ENCODE measurements at regions not wholly inside any gene's neighbourhood (a gene's known extent, or its start where the extent isn't known, plus 50 kb on each side); places are given as distances from the start of the nearest gene placed in this dataset.

- TF ChIP-seq, protein P1, sequence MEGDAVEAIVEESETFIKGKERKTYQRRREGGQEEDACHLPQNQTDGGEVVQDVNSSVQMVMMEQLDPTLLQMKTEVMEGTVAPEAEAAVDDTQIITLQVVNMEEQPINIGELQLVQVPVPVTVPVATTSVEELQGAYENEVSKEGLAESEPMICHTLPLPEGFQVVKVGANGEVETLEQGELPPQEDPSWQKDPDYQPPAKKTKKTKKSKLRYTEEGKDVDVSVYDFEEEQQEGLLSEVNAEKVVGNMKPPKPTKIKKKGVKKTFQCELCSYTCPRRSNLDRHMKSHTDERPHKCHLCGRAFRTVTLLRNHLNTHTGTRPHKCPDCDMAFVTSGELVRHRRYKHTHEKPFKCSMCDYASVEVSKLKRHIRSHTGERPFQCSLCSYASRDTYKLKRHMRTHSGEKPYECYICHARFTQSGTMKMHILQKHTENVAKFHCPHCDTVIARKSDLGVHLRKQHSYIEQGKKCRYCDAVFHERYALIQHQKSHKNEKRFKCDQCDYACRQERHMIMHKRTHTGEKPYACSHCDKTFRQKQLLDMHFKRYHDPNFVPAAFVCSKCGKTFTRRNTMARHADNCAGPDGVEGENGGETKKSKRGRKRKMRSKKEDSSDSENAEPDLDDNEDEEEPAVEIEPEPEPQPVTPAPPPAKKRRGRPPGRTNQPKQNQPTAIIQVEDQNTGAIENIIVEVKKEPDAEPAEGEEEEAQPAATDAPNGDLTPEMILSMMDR (IDR thresholded peaks at IDR 0.05), result no peak
- TF ChIP-seq POLR2AphosphoS5 (IDR thresholded peaks at IDR 0.05) (no peak), POLR2A (IDR thresholded peaks at IDR 0.05) (no peak)
These were observed 250.4 kb downstream of the FZD1 start for GRCh38 chr7:91514591-91514990.
